AG04450 (cell line): ENCODE measurements at regions not wholly inside any gene's neighbourhood (a gene's known extent, or its start where the extent isn't known, plus 50 kb on each side); places are given as distances from the start of the nearest gene placed in this dataset.

Experiments
- CTCF ChIA-PET: fragments of 300-600, 350-600 bp; formaldehyde crosslinking; extraction: SDS; loops from one replicate; lab custom pipeline; 2022; ENCODE audit warnings: antibody characterized with exemption, inconsistent platforms; lab: Charles Lee
- POLR2A ChIA-PET: fragments of 350-600 bp; formaldehyde crosslinking; extraction: SDS; loops from one replicate; lab custom pipeline; 2021; ENCODE audit warnings: antibody characterized with exemption, inconsistent platforms; lab: Yijun Ruan, JAX
- DNase-seq: peaks from one replicate; pipeline ENCODE4 v3.0.0-alpha.2; 2011; ENCODE audit warnings: low read depth, low spot score
- H3K27ac ChIP-seq: one replicate; pipeline ENCODE4 v1.5.1; 2012; ENCODE audit warnings: low read depth, low read length, control low read depth
- H3K27me3 ChIP-seq: one replicate; pipeline ENCODE4 v1.6.0; 2012; ENCODE audit warnings: low read length; ENCODE audit not compliant: control insufficient read depth, insufficient read depth
- H3K4me3 ChIP-seq: 2 replicates; pipeline ENCODE4 v1.5.1; 2011; ENCODE audit warnings: mild to moderate bottlenecking, low read depth, low read length, control low read depth
- H3K9me3 ChIP-seq: 2 replicates; pipeline ENCODE4 v1.5.1; 2012; ENCODE audit warnings: low read length; ENCODE audit not compliant: control insufficient read depth, insufficient read depth
- TF ChIP-seq, protein P1 (sequence below): IDR thresholded peaks from 2 replicates; pipeline ENCODE4 v1.5.1; 2011; ENCODE audit warnings: low read depth, low read length, control low read depth, inconsistent platforms

DNA sequence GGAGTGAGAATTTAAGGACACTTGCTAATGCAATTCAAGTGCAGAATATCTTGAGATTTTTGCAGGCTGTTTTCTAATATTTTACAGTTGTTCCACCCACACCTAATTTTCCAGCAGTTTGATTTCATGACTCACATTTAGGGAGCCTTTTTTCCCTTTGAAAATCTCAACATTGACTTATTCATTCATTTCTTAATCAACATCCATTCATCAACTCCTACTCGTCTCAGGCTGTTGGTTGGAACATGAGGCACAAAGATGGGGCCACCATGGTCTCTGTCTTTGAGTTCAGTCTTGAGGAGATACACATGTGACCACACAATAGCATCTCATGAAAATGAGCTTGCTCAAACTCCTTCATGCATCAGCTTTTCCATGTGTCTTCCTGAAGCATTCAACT is 135.6 kb downstream of the UNC5CL start:
- Histone ChIP-seq H3K27me3 (no peaks in the 10 kb centered on the region), H3K4me3 (no peak overlapping the region), H3K27ac (no peak overlapping the region), H3K9me3 (no peaks in the 10 kb centered on the region)
- POLR2A ChIA-PET: no interaction called here
- DNase-seq: no peak
- CTCF ChIA-PET: interaction anchor here (0.7 to 0.9 kb wide), 2 partner anchors 124 kb away, joined by 3 to 4 read pairs; no protein-coding TSS in a partner anchor
- TF ChIP-seq, protein P1, sequence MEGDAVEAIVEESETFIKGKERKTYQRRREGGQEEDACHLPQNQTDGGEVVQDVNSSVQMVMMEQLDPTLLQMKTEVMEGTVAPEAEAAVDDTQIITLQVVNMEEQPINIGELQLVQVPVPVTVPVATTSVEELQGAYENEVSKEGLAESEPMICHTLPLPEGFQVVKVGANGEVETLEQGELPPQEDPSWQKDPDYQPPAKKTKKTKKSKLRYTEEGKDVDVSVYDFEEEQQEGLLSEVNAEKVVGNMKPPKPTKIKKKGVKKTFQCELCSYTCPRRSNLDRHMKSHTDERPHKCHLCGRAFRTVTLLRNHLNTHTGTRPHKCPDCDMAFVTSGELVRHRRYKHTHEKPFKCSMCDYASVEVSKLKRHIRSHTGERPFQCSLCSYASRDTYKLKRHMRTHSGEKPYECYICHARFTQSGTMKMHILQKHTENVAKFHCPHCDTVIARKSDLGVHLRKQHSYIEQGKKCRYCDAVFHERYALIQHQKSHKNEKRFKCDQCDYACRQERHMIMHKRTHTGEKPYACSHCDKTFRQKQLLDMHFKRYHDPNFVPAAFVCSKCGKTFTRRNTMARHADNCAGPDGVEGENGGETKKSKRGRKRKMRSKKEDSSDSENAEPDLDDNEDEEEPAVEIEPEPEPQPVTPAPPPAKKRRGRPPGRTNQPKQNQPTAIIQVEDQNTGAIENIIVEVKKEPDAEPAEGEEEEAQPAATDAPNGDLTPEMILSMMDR: no peak

DNA sequence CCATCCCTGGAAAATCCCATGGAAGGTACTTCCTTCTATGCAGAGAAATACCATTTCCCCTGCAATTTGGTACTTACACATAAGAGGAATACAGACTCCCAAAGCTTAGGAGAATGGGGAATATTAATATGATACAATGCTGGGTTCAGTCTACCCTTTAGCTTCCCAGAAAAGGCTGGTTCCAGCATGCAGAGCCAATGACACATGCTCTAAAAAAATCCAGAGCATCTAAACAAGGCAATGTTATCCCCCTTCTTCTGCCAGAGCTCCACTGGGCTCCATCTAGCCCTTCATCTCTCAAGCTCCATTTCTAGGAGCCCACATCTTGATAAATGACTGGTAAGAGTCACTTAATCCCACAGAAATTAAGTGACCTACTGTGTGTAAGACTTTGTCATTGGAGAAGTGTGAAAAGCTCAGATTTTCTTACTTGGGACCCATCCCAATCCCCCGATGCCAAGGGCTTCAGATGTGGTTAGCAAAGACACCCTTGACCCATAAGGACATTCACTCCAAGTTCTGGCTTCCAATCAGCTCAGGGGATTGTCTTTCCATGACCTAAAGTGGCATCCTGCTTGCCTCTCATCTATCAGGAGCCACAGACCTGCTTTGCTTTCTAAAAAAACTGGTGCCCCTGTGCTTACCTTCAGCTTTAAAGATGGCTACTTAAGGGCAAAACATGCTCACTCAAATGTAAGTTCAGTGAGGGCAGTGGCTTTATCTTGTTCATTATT is 137.5 kb downstream of the UNC5CL start:
- TF ChIP-seq, protein P1: no peak
- DNase-seq: no peak
- Histone ChIP-seq H3K27ac (no peak overlapping the region), H3K9me3 (no peaks in the 10 kb centered on the region), H3K4me3 (no peak overlapping the region), H3K27me3 (no peaks in the 10 kb centered on the region)
- ChIA-PET CTCF (interaction anchor here (2.2 kb wide), 1 partner anchor 126 kb away, joined by 7 read pairs; no protein-coding TSS in a partner anchor), POLR2A (no interaction called here)

DNA sequence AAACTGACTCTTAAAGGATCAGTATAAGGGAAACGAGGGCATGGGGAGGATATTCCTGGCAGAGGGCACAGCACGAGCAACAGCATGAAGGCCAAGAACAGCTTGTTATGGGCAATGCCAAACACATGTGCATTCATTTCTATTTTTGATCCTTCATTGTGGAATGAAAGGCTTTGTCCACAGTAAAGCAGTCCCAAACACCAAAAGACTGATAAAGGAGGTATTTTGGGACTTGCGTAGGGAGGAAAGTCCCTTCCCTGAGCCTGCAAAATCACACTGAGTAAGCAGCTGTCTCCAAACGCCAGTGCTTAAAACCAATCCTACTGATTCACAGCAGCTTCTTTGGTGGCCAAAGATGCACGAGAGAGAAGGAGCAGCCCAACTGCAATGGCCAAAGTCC is 138.2 kb downstream of the UNC5CL start:
- CTCF ChIA-PET: interaction anchor here (2.2 kb wide), 1 partner anchor 127 kb away, joined by 7 read pairs; no protein-coding TSS in a partner anchor
- Histone ChIP-seq H3K4me3 (no peak overlapping the region), H3K27me3 (no peaks in the 10 kb centered on the region), H3K27ac (no peak overlapping the region), H3K9me3 (no peaks in the 10 kb centered on the region)
- DNase-seq: no peak
- POLR2A ChIA-PET: no interaction called here
- TF ChIP-seq, protein P1: no peak

DNA sequence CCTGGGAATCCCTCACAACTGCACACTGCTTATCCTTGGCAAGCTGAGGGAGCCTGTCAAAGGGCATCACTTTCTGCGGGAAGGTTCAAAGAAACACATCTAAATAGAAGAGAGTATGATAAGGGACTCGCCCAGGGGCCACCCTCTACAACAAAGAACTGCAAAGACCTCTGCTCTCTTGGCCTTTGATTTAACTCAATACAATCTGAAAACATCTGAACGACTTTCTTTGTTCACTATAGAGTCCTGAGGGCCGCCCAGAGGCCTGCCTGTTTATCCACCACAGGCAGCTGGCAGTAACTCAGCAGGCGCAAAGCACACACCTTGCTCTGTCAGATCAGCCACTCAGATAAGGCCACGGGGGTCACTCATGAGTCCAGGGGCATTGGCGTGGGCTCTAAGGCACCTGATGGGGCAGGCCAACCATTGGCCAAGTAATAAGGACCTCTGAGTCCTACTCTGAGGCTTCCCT is 139.3 kb downstream of the UNC5CL start:
- Histone ChIP-seq H3K27me3 (no peaks in the 10 kb centered on the region), H3K9me3 (no peaks in the 10 kb centered on the region), H3K27ac (no peak overlapping the region), H3K4me3 (no peak overlapping the region)
- ChIA-PET POLR2A (no interaction called here), CTCF (interaction anchor here (2.2 kb wide), 1 partner anchor 128 kb away, joined by 7 read pairs; no protein-coding TSS in a partner anchor)
- no peak for DNase-seq
- TF ChIP-seq, protein P1: no peak

DNA sequence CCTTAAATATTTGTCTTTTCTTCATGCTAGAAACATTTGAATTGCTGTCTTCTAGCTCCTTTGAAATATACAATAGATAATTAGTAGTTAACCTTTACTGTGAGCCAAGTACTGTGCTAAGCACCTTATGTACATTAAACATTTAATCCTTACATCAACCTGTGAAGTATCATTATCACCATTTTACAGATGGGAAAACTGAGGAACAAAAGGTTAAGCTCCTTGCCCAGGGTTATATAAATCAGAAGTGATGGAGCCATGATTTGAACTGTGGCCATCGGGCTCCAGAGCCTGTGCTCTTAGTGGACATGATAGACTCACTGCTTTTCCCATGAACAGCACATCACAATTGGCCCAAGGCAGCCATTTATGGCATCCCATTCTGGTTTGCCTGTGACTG is 140.9 kb downstream of the UNC5CL start:
- CTCF ChIA-PET: interaction anchor here (1.5 to 7.3 kb wide), 2 partner anchors 14 to 129 kb away, joined by 4 to 183 read pairs; no protein-coding TSS in a partner anchor
- POLR2A ChIA-PET: no interaction called here
- Histone ChIP-seq H3K27me3 (peaks cover 4% of the 10 kb centered on the region), H3K27ac (no peak overlapping the region), H3K9me3 (no peaks in the 10 kb centered on the region), H3K4me3 (no peak overlapping the region)
- no peak for DNase-seq
- TF ChIP-seq, protein P1: no peak
